HepG2 (cell line): ENCODE measurements at regions not wholly inside any gene's neighbourhood (a gene's known extent, or its start where the extent isn't known, plus 50 kb on each side); places are given as distances from the start of the nearest gene placed in this dataset.
"Not testable (repeated sequence)": the region's sequence is repeated elsewhere in the genome, so short reads cannot be mapped to it uniquely, and the experiment has no call there.

Source experiments
- ATAC-seq: fragments of 200-7000 bp; cut with Tn5 transposase; 3 replicates; pipeline ENCODE4 v1.9.1; 2020; ENCODE audit warnings: mild to moderate bottlenecking, moderate library complexity
- BruUV-seq: library from RNA; stranded (reverse); fragments of 400-500 nt; replicated peaks from 2 replicates; lab custom pipeline; 2021; lab: Mats Ljungman, UMichigan
- CTCF ChIA-PET: fragments of 300-600 bp; formaldehyde crosslinking; extraction: SDS; loops from one replicate; lab custom pipeline; 2021; ENCODE audit warnings: low total read pairs, inconsistent platforms, low intra/inter-chr PET ratio; lab: Yijun Ruan, JAX
- POLR2A ChIA-PET: fragments of 350-600 bp; sonication (Branson Sonifier 250); formaldehyde crosslinking; loops from one replicate; lab custom pipeline; 2020; ENCODE audit warnings: antibody characterized with exemption, inconsistent platforms; lab: Yijun Ruan, JAX
- DNase-seq: peaks from one replicate; pipeline ENCODE4 v3.0.0-alpha.2; 2015; ENCODE audit warnings: low spot score
- FAIRE-seq: peaks from 3 replicates; lab custom pipeline; 2011; peaks lifted over from hg19 to GRCh38; lab: Jason Lieb, UNC
- H2AFZ ChIP-seq: one replicate; pipeline ENCODE4 v1.6.1; 2011; ENCODE audit warnings: low read length, inconsistent platforms
- H3K27ac ChIP-seq: fragments of 300-600 bp; 3 replicates; pipeline ENCODE4 v1.8.0; 2011; ENCODE audit warnings: mixed run types, mild to moderate bottlenecking, mixed read lengths, low read length, inconsistent platforms; ENCODE audit not compliant: insufficient read depth; ENCODE audit errors: extremely low read length
- H3K27me3 ChIP-seq, 2 experiments: fragments of 200-600 bp in 1 of 2; 2 replicates in 1 of 2; 3 replicates in 1 of 2; pipeline versions ENCODE4 v1.6.0 to v1.8.0; 2011; ENCODE audit warnings: low read length in 2 of 2, mild to moderate bottlenecking in 2 of 2, moderate library complexity in 2 of 2, inconsistent platforms in 1 of 2; ENCODE audit not compliant: insufficient read depth in 2 of 2, control insufficient read depth in 1 of 2
- H3K36me3 ChIP-seq, 2 experiments: fragments of 200-600 bp in 1 of 2; replicated peaks in 1 of 2; 2 replicates in 1 of 2; 3 replicates in 1 of 2; pipeline versions ENCODE4 v1.5.1 to v1.8.0; 2011; ENCODE audit warnings: low read length in 2 of 2, inconsistent platforms in 1 of 2; ENCODE audit not compliant: insufficient read depth in 2 of 2, control insufficient read depth in 1 of 2
- H3K4me1 ChIP-seq: 2 replicates; pipeline ENCODE4 v1.5.1; 2012; ENCODE audit warnings: low read length, inconsistent platforms; ENCODE audit not compliant: insufficient read depth
- H3K4me2 ChIP-seq: 2 replicates; pipeline ENCODE4 v1.6.0; 2011; ENCODE audit warnings: low read depth, low read length, inconsistent platforms
- H3K4me3 ChIP-seq, 3 experiments: fragments of 200-600 bp in 1 of 3; sonication (generic), shearing (Covaris generic) in 1 of 3; replicated peaks in 1 of 3; 2 replicates each; pipeline ENCODE4 v1.5.1; 2011 to 2016; ENCODE audit warnings: low read length in 3 of 3, inconsistent platforms in 2 of 3, low read depth in 2 of 3, mild to moderate bottlenecking in 2 of 3, control low read depth in 1 of 3, mixed read lengths in 1 of 3; ENCODE audit not compliant: insufficient read depth in 1 of 3
- H3K79me2 ChIP-seq: one replicate; pipeline ENCODE4 v1.6.1; 2011; ENCODE audit warnings: low read length, inconsistent platforms; ENCODE audit not compliant: insufficient read depth
- H3K9ac ChIP-seq: 2 replicates; pipeline ENCODE4 v1.6.0; 2011; ENCODE audit warnings: mild to moderate bottlenecking, low read depth, low read length, inconsistent platforms; ENCODE audit not compliant: insufficient read depth
- H3K9me3 ChIP-seq: 2 replicates; pipeline ENCODE4 v1.5.1; 2012; ENCODE audit warnings: mild to moderate bottlenecking, low read length
- H4K20me1 ChIP-seq: 2 replicates; pipeline ENCODE4 v1.6.0; 2011; ENCODE audit warnings: inconsistent platforms, mild to moderate bottlenecking, low read length, moderate library complexity; ENCODE audit not compliant: insufficient read depth
- ATAD3A ChIP-seq: sonication (generic); formaldehyde crosslinking; IDR thresholded peaks from 2 replicates; pipeline ENCODE4 v1.4.0; 2020; ENCODE audit warnings: missing genetic modification reagents
- ATF1 ChIP-seq: IDR thresholded peaks from 2 replicates; pipeline ENCODE4 v1.6.1; 2016; ENCODE audit warnings: mild to moderate bottlenecking, control low read depth
- BRF2 ChIP-seq: sonication (generic); formaldehyde crosslinking; IDR thresholded peaks from 2 replicates; pipeline ENCODE4 v1.8.1; 2022; ENCODE audit warnings: mild to moderate bottlenecking, missing genetic modification reagents
- CREBL2 ChIP-seq: sonication (generic); formaldehyde crosslinking; IDR thresholded peaks from 2 replicates; pipeline ENCODE4 v1.8.1; 2023; ENCODE audit warnings: missing genetic modification reagents, mild to moderate bottlenecking, borderline replicate concordance
- DMAP1 ChIP-seq: IDR thresholded peaks from 2 replicates; pipeline ENCODE4 v1.6.1; 2016
- DNMT1 ChIP-seq: sonication (generic); formaldehyde crosslinking; IDR thresholded peaks from 2 replicates; pipeline ENCODE4 v1.5.1; 2020; ENCODE audit warnings: mild to moderate bottlenecking, missing genetic modification reagents
- JDP2 ChIP-seq: sonication (generic); formaldehyde crosslinking; IDR thresholded peaks from 2 replicates; pipeline ENCODE4 v1.8.1; 2022; ENCODE audit warnings: missing genetic modification reagents, borderline replicate concordance
- NFAT5 ChIP-seq: sonication (generic); formaldehyde crosslinking; IDR thresholded peaks from 2 replicates; pipeline ENCODE4 v1.4.0; 2020; ENCODE audit warnings: missing genetic modification reagents
- SOX13 ChIP-seq, 3 experiments: fragments of 450-650 bp in 1 of 3; sonication (generic) in 1 of 3; formaldehyde crosslinking in 1 of 3; IDR thresholded peaks in 2 of 3; conservative IDR thresholded peaks in 1 of 3; 2 replicates each; pipeline versions ENCODE4 v1.5.0 to v1.6.1; 2016 to 2020; ENCODE audit warnings: antibody characterized with exemption in 1 of 3, mild to moderate bottlenecking in 1 of 3, missing compliant biosample characterization in 1 of 3, missing genetic modification reagents in 1 of 3, moderate library complexity in 1 of 3
- TARDBP ChIP-seq: sonication (generic); formaldehyde crosslinking; IDR thresholded peaks from 2 replicates; pipeline ENCODE4 v1.8.0; 2022; ENCODE audit warnings: mild to moderate bottlenecking, missing genetic modification reagents
- ZFP36 ChIP-seq: fragments of 150-350 bp; IDR thresholded peaks from 2 replicates; pipeline ENCODE4 v1.6.1; 2018; ENCODE audit warnings: borderline replicate concordance, low read length, low read depth; ENCODE audit not compliant: partially characterized antibody
- ZNF3 ChIP-seq: IDR thresholded peaks from 2 replicates; pipeline ENCODE4 v1.7.0; 2017; ENCODE audit warnings: inconsistent platforms
- ZNF883 ChIP-seq: sonication (generic); formaldehyde crosslinking; IDR thresholded peaks from 2 replicates; pipeline ENCODE4 v1.5.1; 2020; ENCODE audit warnings: mild to moderate bottlenecking, missing genetic modification reagents; ENCODE audit errors: not compliant biosample characterization
- WGBS: methylation state at CpG from one replicate; pipeline ENCODE4 v1.1.6; 2017; ENCODE audit warnings: low lambda C conversion rate; 5-methylcytosine and 5-hydroxymethylcytosine counted together
- in situ Hi-C: cut with HindIII; loops from 2 replicates; pipeline ENCODE4 v1.10.0; 2017; ENCODE audit warnings: low pct_unique_long_range_greater_than_20kb; ENCODE audit not compliant: extremely low pct_ligation_motif_present
- intact Hi-C: fragments of 100-400 bp; cut with micrococcal nuclease; formaldehyde crosslinking; loops from one replicate; pipeline ENCODE4 v1.10.0; 2022; ENCODE audit not compliant: unreplicated experiment

GRCh38 chr9:105124598-105124997 is 119.9 kb upstream of the SLC44A1 start:
- H3K27me3 ChIP-seq, BruUV-seq, DNase-seq, FAIRE-seq, in situ Hi-C loops, H4K20me1 ChIP-seq, intact Hi-C loops, CTCF ChIA-PET, H3K79me2 ChIP-seq, H3K9me3 ChIP-seq, H3K36me3 ChIP-seq, ATAC-seq, H3K4me3 ChIP-seq, H3K27ac ChIP-seq, H3K9ac ChIP-seq, H2AFZ ChIP-seq, POLR2A ChIA-PET, H3K4me2 ChIP-seq: not testable (repeated sequence)
- H3K4me1 ChIP-seq = peaks cover 26% of the 10 kb centered on the region
- 64% methylated on average over 5 of the region's 5 CpGs for WGBS

GRCh38 chr9:105126226-105126625 is 118.2 kb upstream of the SLC44A1 start:
- intact Hi-C loops = no loop called here
- Histone ChIP-seq H3K9me3 (no peaks in the 10 kb centered on the region), H3K4me1 (peaks cover 26% of the 10 kb centered on the region), H3K9ac (no peak overlapping the region), H3K27me3 (peaks cover 0 to 8% of the 10 kb centered on the region in 2 experiments; a peak in 1 of 5 replicates), H3K4me3 (no peak overlapping the region), H3K79me2 (no peaks in the 10 kb centered on the region), H4K20me1 (no peaks in the 10 kb centered on the region), H3K36me3 (no peaks in the 10 kb centered on the region), H2AFZ (no peak overlapping the region), H3K4me2 (no peak overlapping the region), H3K27ac (no peak overlapping the region)
- WGBS = 84% methylated on average over 1 of the region's 1 CpG
- BruUV-seq = no TSS peak
- DNase-seq = no peak
- ATAC-seq = no peak
- no peak for FAIRE-seq
- CTCF ChIA-PET = no interaction called here
- POLR2A ChIA-PET = no interaction called here
- in situ Hi-C loops = no loop called here
- no peak for TF ChIP-seq ATAD3A
- no peak for TF ChIP-seq JDP2 (CRISPR knock-in tag)
- TF ChIP-seq SOX13 (IDR thresholded peaks at IDR 0.05) = no peak
- no peak for TF ChIP-seq SOX13 (CRISPR knock-in tag; conservative IDR thresholded peaks at IDR 0.05 in 1 of 2, IDR thresholded peaks at IDR 0.05 in 1 of 2)
- no peak for TF ChIP-seq DMAP1
- no peak for TF ChIP-seq ZNF3 (CRISPR knock-in tag)
- TF ChIP-seq ATF1 (CRISPR knock-in tag) = no peak
- TF ChIP-seq DNMT1 = no peak
- no peak for TF ChIP-seq ZNF883 (CRISPR knock-in tag)
- TF ChIP-seq TARDBP = no peak
- TF ChIP-seq NFAT5 = no peak
- no peak for TF ChIP-seq BRF2 (CRISPR knock-in tag)
- TF ChIP-seq ZFP36 = no peak
- no peak for TF ChIP-seq CREBL2
